HepG2 (cell line): ENCODE measurements at regions not wholly inside any gene's neighbourhood (a gene's known extent, or its start where the extent isn't known, plus 50 kb on each side); places are given as distances from the start of the nearest gene placed in this dataset.

Experiments used
- ARID5B ChIP-seq: IDR thresholded peaks from 2 replicates; pipeline ENCODE4 v1.4.0; 2020; ENCODE audit warnings: mild to moderate bottlenecking, missing genetic modification reagents
- EHMT2 ChIP-seq: fragments of 200-600 bp; sonication (generic); IDR thresholded peaks from 2 replicates; pipeline ENCODE4 v1.7.0; 2017; ENCODE audit warnings: antibody characterized with exemption, low read depth, low read length, borderline replicate concordance
- ETV5 ChIP-seq: IDR thresholded peaks from 2 replicates; pipeline ENCODE4 v1.6.1; 2018; ENCODE audit warnings: missing biosample characterization, missing genetic modification reagents, inconsistent platforms, borderline replicate concordance
- FLYWCH1 ChIP-seq: sonication (generic); formaldehyde crosslinking; IDR thresholded peaks from 2 replicates; pipeline ENCODE4 v1.8.1; 2023; ENCODE audit warnings: mild to moderate bottlenecking, missing genetic modification reagents
- FOSL2 ChIP-seq: sonication (generic); formaldehyde crosslinking; IDR thresholded peaks from 2 replicates; pipeline ENCODE4 v1.4.0; 2020; ENCODE audit warnings: missing genetic modification reagents
- GABPA ChIP-seq, 2 experiments: IDR thresholded peaks; 2 replicates each; pipeline ENCODE4 v1.6.1; 2011 to 2016; ENCODE audit warnings: low read depth in 2 of 2, low read length in 1 of 2, missing biosample characterization in 1 of 2, missing genetic modification characterization in 1 of 2
- GFI1 ChIP-seq: sonication (generic); formaldehyde crosslinking; IDR thresholded peaks from 2 replicates; pipeline ENCODE4 v1.5.0; 2020; ENCODE audit warnings: missing genetic modification reagents, mild to moderate bottlenecking, borderline replicate concordance
- HOMEZ ChIP-seq: IDR thresholded peaks from 2 replicates; pipeline ENCODE4 v1.6.1; 2016; ENCODE audit warnings: low read depth
- IRF2 ChIP-seq: IDR thresholded peaks from 2 replicates; pipeline ENCODE4 v1.6.1; 2018; ENCODE audit warnings: missing genetic modification reagents, missing compliant biosample characterization
- MAFG ChIP-seq: sonication (generic); formaldehyde crosslinking; IDR thresholded peaks from 2 replicates; pipeline ENCODE4 v1.5.1; 2020; ENCODE audit warnings: mild to moderate bottlenecking, missing genetic modification reagents
- MAFK ChIP-seq, 2 experiments: IDR thresholded peaks in 1 of 2; conservative IDR thresholded peaks in 1 of 2; 2 replicates each; pipeline ENCODE4 v1.6.1; 2011; ENCODE audit warnings: improper control_type of control experiment in 2 of 2, low read length in 2 of 2
- PPARG ChIP-seq: conservative IDR thresholded peaks from 2 replicates; pipeline ENCODE4 v1.6.1; 2016; ENCODE audit warnings: missing biosample characterization, missing genetic modification reagents
- RNF2 ChIP-seq: fragments of 450-650 bp; conservative IDR thresholded peaks from 2 replicates; pipeline ENCODE4 v1.6.1; 2016; ENCODE audit warnings: low read depth
- SMAD3 ChIP-seq: sonication (generic); formaldehyde crosslinking; IDR thresholded peaks from 2 replicates; pipeline ENCODE4 v1.4.0; 2020; ENCODE audit warnings: missing genetic modification reagents
- SOX13 ChIP-seq, 3 experiments: fragments of 450-650 bp in 1 of 3; sonication (generic) in 1 of 3; formaldehyde crosslinking in 1 of 3; IDR thresholded peaks in 2 of 3; conservative IDR thresholded peaks in 1 of 3; 2 replicates each; pipeline versions ENCODE4 v1.5.0 to v1.6.1; 2016 to 2020; ENCODE audit warnings: antibody characterized with exemption in 1 of 3, mild to moderate bottlenecking in 1 of 3, missing compliant biosample characterization in 1 of 3, missing genetic modification reagents in 1 of 3, moderate library complexity in 1 of 3
- SP140L ChIP-seq: sonication (generic); formaldehyde crosslinking; IDR thresholded peaks from 2 replicates; pipeline ENCODE4 v1.4.0; 2020; ENCODE audit warnings: missing genetic modification reagents, borderline replicate concordance
- TRIM24 ChIP-seq: sonication (generic); formaldehyde crosslinking; IDR thresholded peaks from 2 replicates; pipeline ENCODE4 v1.8.0; 2022; ENCODE audit warnings: mild to moderate bottlenecking, missing genetic modification reagents
- ZBTB33 ChIP-seq: sonication (generic); formaldehyde crosslinking; IDR thresholded peaks from 2 replicates; pipeline ENCODE4 v1.4.0; 2020; ENCODE audit warnings: missing genetic modification reagents
- ZNF12 ChIP-seq: sonication (generic); formaldehyde crosslinking; IDR thresholded peaks from 2 replicates; pipeline ENCODE4 v1.5.0; 2020; ENCODE audit warnings: missing genetic modification reagents
- ZNF205 ChIP-seq: IDR thresholded peaks from 2 replicates; pipeline ENCODE4 v1.6.1; 2018; ENCODE audit warnings: missing biosample characterization, missing genetic modification reagents
- ZNF614 ChIP-seq: IDR thresholded peaks from 2 replicates; pipeline ENCODE4 v1.6.1; 2018; ENCODE audit warnings: missing biosample characterization, missing genetic modification reagents, inconsistent platforms, borderline replicate concordance
- ZNF776 ChIP-seq: sonication (generic); formaldehyde crosslinking; IDR thresholded peaks from 2 replicates; pipeline ENCODE4 v1.4.0; 2020; ENCODE audit warnings: mild to moderate bottlenecking, missing genetic modification reagents

- peak; percentile 35; the same call in 1 of the 2 replicates for TF ChIP-seq ARID5B (CRISPR knock-in tag)
- no peak for TF ChIP-seq ZNF205
- TF ChIP-seq FOSL2 (CRISPR knock-in tag): peak; percentile 93
- peak; percentile 53; the same call in 1 of the 2 replicates for TF ChIP-seq MAFG (CRISPR knock-in tag)
- no peak for TF ChIP-seq ZNF776 (CRISPR knock-in tag)
- TF ChIP-seq HOMEZ (CRISPR knock-in tag): peak; percentile 44; the same call in 1 of the 2 replicates
- peak; percentile 75 for TF ChIP-seq ETV5 (CRISPR knock-in tag)
- TF ChIP-seq FLYWCH1: no peak
- peak; percentile 50; the same call in 1 of the 2 replicates for TF ChIP-seq EHMT2
- 0 out of 2 replicates have a peak, but pooled peaks have one; percentile 24 for TF ChIP-seq TRIM24 (CRISPR knock-in tag)
- 0 out of 2 replicates have a peak, but pooled peaks have one; percentile 38 for TF ChIP-seq RNF2
- TF ChIP-seq GABPA (IDR thresholded peaks at IDR 0.05; ENCODE audit: low read depth, low read length): no peak
- TF ChIP-seq GABPA (CRISPR knock-in tag; IDR thresholded peaks at IDR 0.05; ENCODE audit: low read depth): peak; percentile 61
- 0 out of 2 replicates have a peak, but pooled peaks have one; percentile 33 for TF ChIP-seq GFI1
- TF ChIP-seq IRF2 (CRISPR knock-in tag): no peak
- no peak for TF ChIP-seq PPARG (CRISPR knock-in tag)
- TF ChIP-seq SMAD3 (CRISPR knock-in tag): 0 out of 2 replicates have a peak, but pooled peaks have one; percentile 27
- no peak for TF ChIP-seq SOX13 (IDR thresholded peaks at IDR 0.05)
- peak in 1 of 2 experiments; percentile 70; a peak in 2 of 4 replicates for TF ChIP-seq SOX13 (CRISPR knock-in tag; conservative IDR thresholded peaks at IDR 0.05 in 1 of 2, IDR thresholded peaks at IDR 0.05 in 1 of 2)
- TF ChIP-seq ZNF614: no peak
- peak; percentile 79 for TF ChIP-seq ZBTB33 (CRISPR knock-in tag)
- no peak for TF ChIP-seq SP140L (CRISPR knock-in tag)
- TF ChIP-seq MAFK (conservative IDR thresholded peaks at IDR 0.05 in 1 of 2, IDR thresholded peaks at IDR 0.05 in 1 of 2; ENCODE audit: low read length in 2 of 2): peak; percentile 66 to 83
- TF ChIP-seq ZNF12: 0 out of 2 replicates have a peak, but pooled peaks have one; percentile 68
These were observed 125.7 kb upstream of the DDHD1 start (continued) for GRCh38 chr14:53278602-53279506.
